HFFc6 (cell line): ENCODE measurements at regions not wholly inside any gene's neighbourhood (a gene's known extent, or its start where the extent isn't known, plus 50 kb on each side); places are given as distances from the start of the nearest gene placed in this dataset.

Source experiments
- DNase-seq: peaks from one replicate; pipeline ENCODE4 v3.0.0-alpha.2; 2018
- H3K27ac Mint-ChIP-seq: 2 replicates; pipeline ENCODE4 v1.8.0; 2020; ENCODE audit warnings: mild to moderate bottlenecking, mixed read lengths
- H3K27me3 Mint-ChIP-seq: 2 replicates; pipeline ENCODE4 v1.8.0; 2021; ENCODE audit warnings: mild to moderate bottlenecking, moderate library complexity, mixed read lengths; ENCODE audit not compliant: insufficient read depth
- H3K36me3 Mint-ChIP-seq: 2 replicates; pipeline ENCODE4 v1.8.0; 2021; ENCODE audit warnings: low read depth, mixed read lengths
- H3K4me1 Mint-ChIP-seq: 2 replicates; pipeline ENCODE4 v1.8.0; 2020; ENCODE audit warnings: low read depth, mixed read lengths
- H3K4me3 Mint-ChIP-seq: 2 replicates; pipeline ENCODE4 v1.8.0; 2020; ENCODE audit warnings: mild to moderate bottlenecking, moderate library complexity, mixed read lengths
- H3K9me3 Mint-ChIP-seq: 2 replicates; pipeline ENCODE4 v1.8.0; 2020; ENCODE audit warnings: mild to moderate bottlenecking, mixed read lengths
- CTCF ChIP-seq: fragments of 200-600 bp; sonication (generic); IDR thresholded peaks from 2 replicates; pipeline ENCODE4 v1.5.0; 2021; ENCODE audit warnings: antibody characterized with exemption, mild to moderate bottlenecking

GRCh38 chr10:90175161-90175681 is 473.8 kb downstream of the KIF20B start:
- Mint-ChIP-seq H3K4me1 (no peaks in the 10 kb centered on the region), H3K27ac (no peak overlapping the region)
- DNase-seq: no peak

GRCh38 chr10:90179696-90180407 is 478.5 kb downstream of the KIF20B start:
- Mint-ChIP-seq H3K9me3 (peaks cover 19% of the 10 kb centered on the region), H3K4me1 (no peaks in the 10 kb centered on the region), H3K36me3 (no peaks in the 10 kb centered on the region), H3K27ac (no peak overlapping the region), H3K27me3 (no peaks in the 10 kb centered on the region; the same call in 1 of the 2 replicates), H3K4me3 (no peak overlapping the region)
- TF ChIP-seq CTCF: no peak
- DNase-seq: no peak

More at GRCh38 chr10:90175161-90175681, 473.8 kb downstream of the KIF20B start:
- Mint-ChIP-seq H3K36me3 (no peaks in the 10 kb centered on the region), H3K27me3 (no peaks in the 10 kb centered on the region; the same call in 1 of the 2 replicates), H3K4me3 (no peak overlapping the region), H3K9me3 (peaks cover 15% of the 10 kb centered on the region)
- TF ChIP-seq CTCF: no peak

GRCh38 chr10:90180886-90181691 is 479.7 kb downstream of the KIF20B start:
- no peak overlapping the region for H3K4me3 Mint-ChIP-seq
- no peak overlapping the region for H3K27ac Mint-ChIP-seq
- peaks cover 21% of the 10 kb centered on the region for H3K9me3 Mint-ChIP-seq
- H3K4me1 Mint-ChIP-seq: no peaks in the 10 kb centered on the region
- H3K27me3 Mint-ChIP-seq: no peaks in the 10 kb centered on the region
- no peak for TF ChIP-seq CTCF
- no peaks in the 10 kb centered on the region for H3K36me3 Mint-ChIP-seq
- no peak for DNase-seq

- H3K27me3 Mint-ChIP-seq: no peaks in the 10 kb centered on the region
Observed at GRCh38 chr10:90192825-90193224, 491.4 kb downstream of the KIF20B start.

More at GRCh38 chr10:90192825-90193224, 491.4 kb downstream of the KIF20B start:
- Mint-ChIP-seq H3K36me3 (no peaks in the 10 kb centered on the region), H3K4me3 (no peak overlapping the region), H3K4me1 (no peaks in the 10 kb centered on the region), H3K9me3 (peaks cover 43% of the 10 kb centered on the region), H3K27ac (no peak overlapping the region)
- no peak for DNase-seq
- no peak for TF ChIP-seq CTCF
